Peyer's patch (tissue), 4 donors: ENCODE measurements at regions not wholly inside any gene's neighbourhood (a gene's known extent, or its start where the extent isn't known, plus 50 kb on each side); places are given as distances from the start of the nearest gene placed in this dataset.

Source experiments
- CTCF ChIP-seq, 6 experiments: fragments of 450-650 bp in 4 of 6; fragments of 200-600 bp in 2 of 6; sonication (generic) in 1 of 6; IDR thresholded peaks; one replicate each; pipeline ENCODE4 v1.5.1; 2017 to 2019; ENCODE audit warnings: antibody characterized with exemption in 6 of 6, mild to moderate bottlenecking in 3 of 6, moderate library complexity in 1 of 6
- POLR2A ChIP-seq, 2 donors: fragments of 450-650 bp; IDR thresholded peaks; one replicate each; pipeline ENCODE4 v1.5.1; 2017; ENCODE audit warnings: antibody characterized with exemption in 2 of 2, mild to moderate bottlenecking in 2 of 2, moderate library complexity in 2 of 2

DNA sequence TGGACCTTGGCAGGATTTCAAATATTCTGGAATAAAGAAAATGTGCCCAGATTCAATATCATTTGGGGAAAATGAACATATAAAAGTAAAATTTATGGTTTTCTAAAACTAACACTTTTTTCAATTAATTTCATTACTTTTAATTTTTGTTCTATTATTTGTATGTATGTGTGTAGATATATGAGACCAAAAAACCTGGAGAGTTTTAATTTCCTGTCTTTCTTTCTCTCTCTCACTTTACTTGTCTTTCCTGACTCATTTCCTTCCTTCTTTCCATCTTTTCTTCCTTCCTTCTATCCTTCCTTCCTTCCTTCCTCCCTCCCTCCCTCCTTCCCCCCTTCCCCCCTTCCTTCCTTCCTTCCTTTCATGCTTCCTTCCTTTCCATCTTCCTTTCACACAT is 137.0 kb downstream of the NPR3 start:
- TF ChIP-seq CTCF (IDR thresholded peaks at IDR 0.05): no peak
- no peak for TF ChIP-seq POLR2A (IDR thresholded peaks at IDR 0.05)
